RWPE2 (cell line): ENCODE measurements at regions not wholly inside any gene's neighbourhood (a gene's known extent, or its start where the extent isn't known, plus 50 kb on each side); places are given as distances from the start of the nearest gene placed in this dataset.
A peak's percentile ranks its signal among the peaks of the same experiment; 100 is the strongest.

ENCODE experiments used
- ATAC-seq: fragments of 200-7000 bp; cut with Tn5 transposase; 3 replicates; pipeline ENCODE4 v1.9.1; 2021; ENCODE audit warnings: low read depth
- DNase-seq: peaks from one replicate; pipeline ENCODE4 v3.0.0-alpha.2; 2020; ENCODE audit warnings: low spot score
- H3K27ac ChIP-seq: fragments of 450-650 bp; 2 replicates; pipeline ENCODE4 v1.5.1; 2017; ENCODE audit warnings: mild to moderate bottlenecking; ENCODE audit not compliant: poor library complexity, severe bottlenecking
- H3K27me3 ChIP-seq: fragments of 250-450 bp; sonication (Bioruptor Pico); 2 replicates; pipeline ENCODE4 v1.5.1; 2021; ENCODE audit warnings: mild to moderate bottlenecking, moderate library complexity; ENCODE audit not compliant: insufficient read depth, poor library complexity, severe bottlenecking
- H3K36me3 ChIP-seq: fragments of 250-450 bp; sonication (Bioruptor Pico); 2 replicates; pipeline ENCODE4 v1.5.1; 2020; ENCODE audit warnings: low read depth, mild to moderate bottlenecking, moderate library complexity
- H3K4me1 ChIP-seq: fragments of 250-450 bp; sonication (Bioruptor Pico); 2 replicates; pipeline ENCODE4 v1.5.1; 2021; ENCODE audit warnings: mild to moderate bottlenecking, moderate library complexity; ENCODE audit not compliant: insufficient read depth, poor library complexity, severe bottlenecking
- H3K4me3 ChIP-seq: fragments of 250-450 bp; sonication (Bioruptor Pico); 2 replicates; pipeline ENCODE4 v1.5.1; 2021; ENCODE audit warnings: mild to moderate bottlenecking, moderate library complexity; ENCODE audit not compliant: severe bottlenecking
- H3K9me3 ChIP-seq: fragments of 250-450 bp; sonication (Bioruptor Pico); 2 replicates; pipeline ENCODE4 v1.5.1; 2021; ENCODE audit warnings: mild to moderate bottlenecking, moderate library complexity; ENCODE audit not compliant: severe bottlenecking
- CTCF ChIP-seq: fragments of 450-650 bp; IDR thresholded peaks from one replicate; pipeline ENCODE4 v1.5.1; 2017; ENCODE audit warnings: mild to moderate bottlenecking, moderate library complexity; ENCODE audit not compliant: poor library complexity, severe bottlenecking

GRCh38 chr14:40616579-40616978 is 990.1 kb upstream of the LRFN5 start:
- H3K9me3 ChIP-seq: no peaks in the 10 kb centered on the region
- H3K27ac ChIP-seq: no peak overlapping the region
- no peaks in the 10 kb centered on the region for H3K4me1 ChIP-seq
- ATAC-seq: no peak
- DNase-seq: no peak
- H3K36me3 ChIP-seq: no peaks in the 10 kb centered on the region
- no peak overlapping the region for H3K4me3 ChIP-seq
- no peak for TF ChIP-seq CTCF
- peaks cover 27% of the 10 kb centered on the region for H3K27me3 ChIP-seq

GRCh38 chr14:40601063-40601462 is 1005.6 kb upstream of the LRFN5 start:
- ATAC-seq (no peak), DNase-seq (no peak)
- Histone ChIP-seq H3K9me3 (no peaks in the 10 kb centered on the region), H3K27ac (no peak overlapping the region), H3K4me3 (no peak overlapping the region), H3K4me1 (no peaks in the 10 kb centered on the region), H3K36me3 (no peaks in the 10 kb centered on the region), H3K27me3 (peaks cover 32% of the 10 kb centered on the region)
- TF ChIP-seq CTCF: no peak

GRCh38 chr14:40599725-40600124 is 1007.0 kb upstream of the LRFN5 start:
- no peak overlapping the region for H3K4me3 ChIP-seq
- H3K27ac ChIP-seq: no peak overlapping the region
- TF ChIP-seq CTCF: no peak
- H3K36me3 ChIP-seq: no peaks in the 10 kb centered on the region
- no peak for DNase-seq
- peak; percentile 74 for ATAC-seq
- H3K4me1 ChIP-seq: no peaks in the 10 kb centered on the region
- peaks cover 32% of the 10 kb centered on the region for H3K27me3 ChIP-seq
- no peaks in the 10 kb centered on the region for H3K9me3 ChIP-seq

DNA sequence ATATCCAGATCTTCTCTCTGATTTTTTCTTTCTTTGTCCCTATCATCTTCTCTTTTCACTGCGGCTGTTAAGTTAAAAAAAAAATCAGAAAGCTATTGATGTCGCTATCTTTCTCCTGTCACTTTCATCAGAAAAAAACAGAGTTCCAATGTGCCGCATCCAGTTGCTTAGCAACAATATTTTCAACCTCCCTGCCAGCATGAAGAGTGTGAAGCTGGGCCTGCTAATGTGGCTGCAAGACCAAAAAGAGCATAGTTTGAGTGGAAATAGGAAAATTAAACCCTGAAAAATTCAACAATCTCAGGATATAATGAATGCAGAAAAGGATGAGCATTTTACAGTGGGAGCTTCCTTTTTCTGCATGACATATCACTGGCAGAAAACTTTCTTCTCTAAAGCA is 1025.4 kb upstream of the LRFN5 start:
- no peaks in the 10 kb centered on the region for H3K9me3 ChIP-seq

More for the DNA sequence above, 1025.4 kb upstream of the LRFN5 start:
- H3K4me1 ChIP-seq: no peaks in the 10 kb centered on the region
- ATAC-seq: no peak
- no peak for DNase-seq
- H3K36me3 ChIP-seq: no peaks in the 10 kb centered on the region
- no peak overlapping the region for H3K27ac ChIP-seq
- H3K4me3 ChIP-seq: no peak overlapping the region
- peaks cover 36% of the 10 kb centered on the region for H3K27me3 ChIP-seq
- TF ChIP-seq CTCF: no peak
